Fibroblast of villous mesenchyme (primary cell): ENCODE measurements at regions not wholly inside any gene's neighbourhood (a gene's known extent, or its start where the extent isn't known, plus 50 kb on each side); places are given as distances from the start of the nearest gene placed in this dataset.
"Not testable (repeated sequence)": the region's sequence is repeated elsewhere in the genome, so short reads cannot be mapped to it uniquely, and the experiment has no call there.

Experiments used
- DNase-seq: peaks from one replicate; pipeline ENCODE4 v3.0.0-alpha.2; 2010; ENCODE audit warnings: low read depth
- H3K4me3 ChIP-seq: 2 replicates; pipeline ENCODE4 v1.5.1; 2011; ENCODE audit warnings: low read depth, mild to moderate bottlenecking, low read length
- TF ChIP-seq, protein P1 (sequence below): IDR thresholded peaks from 2 replicates; pipeline ENCODE4 v1.5.1; 2012; ENCODE audit warnings: low read depth, mild to moderate bottlenecking, low read length; ENCODE audit not compliant: insufficient read depth

DNA sequence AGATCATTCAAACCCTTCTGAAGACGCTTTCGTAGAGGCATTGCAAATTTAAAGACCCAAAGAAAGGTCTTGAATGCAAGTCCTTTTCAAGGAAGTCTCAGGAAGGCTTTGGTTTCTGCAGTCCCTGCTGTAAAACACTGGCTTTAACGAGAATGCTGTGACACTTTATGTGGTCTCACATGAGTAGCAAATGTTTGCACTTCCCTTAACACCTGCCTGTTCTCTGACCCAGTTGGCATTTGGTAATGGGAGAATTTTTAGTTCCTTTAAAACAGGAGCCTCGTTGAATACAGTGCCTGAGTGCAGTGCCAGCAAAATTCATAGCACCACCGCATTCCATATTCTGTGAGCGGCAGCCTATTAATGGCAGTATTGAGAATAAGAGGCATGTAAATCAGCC lies 330.5 kb upstream of the PRKX start:
- no peak overlapping the region for H3K4me3 ChIP-seq
- TF ChIP-seq, protein P1, sequence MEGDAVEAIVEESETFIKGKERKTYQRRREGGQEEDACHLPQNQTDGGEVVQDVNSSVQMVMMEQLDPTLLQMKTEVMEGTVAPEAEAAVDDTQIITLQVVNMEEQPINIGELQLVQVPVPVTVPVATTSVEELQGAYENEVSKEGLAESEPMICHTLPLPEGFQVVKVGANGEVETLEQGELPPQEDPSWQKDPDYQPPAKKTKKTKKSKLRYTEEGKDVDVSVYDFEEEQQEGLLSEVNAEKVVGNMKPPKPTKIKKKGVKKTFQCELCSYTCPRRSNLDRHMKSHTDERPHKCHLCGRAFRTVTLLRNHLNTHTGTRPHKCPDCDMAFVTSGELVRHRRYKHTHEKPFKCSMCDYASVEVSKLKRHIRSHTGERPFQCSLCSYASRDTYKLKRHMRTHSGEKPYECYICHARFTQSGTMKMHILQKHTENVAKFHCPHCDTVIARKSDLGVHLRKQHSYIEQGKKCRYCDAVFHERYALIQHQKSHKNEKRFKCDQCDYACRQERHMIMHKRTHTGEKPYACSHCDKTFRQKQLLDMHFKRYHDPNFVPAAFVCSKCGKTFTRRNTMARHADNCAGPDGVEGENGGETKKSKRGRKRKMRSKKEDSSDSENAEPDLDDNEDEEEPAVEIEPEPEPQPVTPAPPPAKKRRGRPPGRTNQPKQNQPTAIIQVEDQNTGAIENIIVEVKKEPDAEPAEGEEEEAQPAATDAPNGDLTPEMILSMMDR, result no peak
- no peak for DNase-seq

DNA sequence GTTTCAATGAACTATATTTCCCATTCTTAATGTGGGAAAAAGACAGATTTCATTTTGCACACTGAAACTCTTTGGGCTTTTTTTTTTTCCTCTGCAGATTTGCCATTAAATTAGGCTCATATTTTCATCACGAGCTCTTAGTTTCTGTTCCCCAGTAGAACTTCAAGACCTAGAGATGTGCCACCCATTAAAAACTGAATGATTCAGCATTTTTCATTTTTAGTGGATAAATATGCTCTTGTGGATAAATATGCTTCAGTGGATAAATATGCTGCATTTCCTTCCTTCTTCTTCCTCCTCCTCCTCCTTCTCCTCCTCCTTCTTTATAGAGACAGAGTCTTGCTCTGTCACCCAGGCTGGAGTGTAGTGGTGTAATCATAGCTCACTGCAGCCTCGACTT lies 322.4 kb upstream of the PRKX start:
- TF ChIP-seq, protein P1, result no peak

DNA sequence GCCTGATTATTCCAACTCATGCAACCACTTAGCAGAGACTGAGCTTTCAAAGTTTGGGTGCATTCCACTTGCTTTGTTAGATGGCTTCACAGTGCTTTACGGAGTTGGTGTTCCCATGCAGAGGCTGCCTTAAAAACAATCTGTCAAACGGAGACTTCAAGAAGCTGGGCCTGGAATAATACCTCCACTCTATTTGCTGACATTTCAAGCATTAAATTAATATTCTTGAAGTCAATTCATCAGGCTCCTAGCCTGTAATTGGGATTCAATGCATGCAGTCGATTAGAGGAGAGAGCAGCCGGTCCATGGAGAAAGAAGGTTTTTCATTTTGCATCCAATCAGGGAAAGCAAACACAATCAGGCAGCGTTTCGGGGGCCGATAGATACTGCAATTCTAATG lies 314.7 kb upstream of the PRKX start:
- TF ChIP-seq, protein P1, result no peak
- no peak overlapping the region for H3K4me3 ChIP-seq
- no peak for DNase-seq

More for the DNA sequence above, 322.4 kb upstream of the PRKX start:
- no peak overlapping the region for H3K4me3 ChIP-seq
- no peak for DNase-seq

DNA sequence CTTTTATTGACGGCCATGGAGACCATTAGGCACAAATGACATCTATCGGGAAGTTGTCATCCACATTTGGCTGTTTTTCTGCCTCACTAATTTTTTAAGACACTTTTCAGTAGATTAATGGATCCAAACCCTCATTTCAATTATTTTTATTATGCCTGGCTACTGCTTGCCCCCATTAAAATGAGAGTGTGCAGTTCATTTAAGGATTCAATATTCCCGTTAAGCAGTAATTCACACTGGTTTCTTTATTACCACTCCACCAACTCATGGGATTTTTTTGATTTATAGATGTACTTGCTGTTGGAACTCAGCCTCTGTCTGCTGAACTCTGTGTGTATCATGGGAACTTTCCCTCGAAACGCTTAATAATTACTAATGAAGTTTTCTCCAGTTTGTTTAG lies 291.8 kb upstream of the PRKX start:
- DNase-seq, result no peak
- H3K4me3 ChIP-seq, result no peak overlapping the region
- TF ChIP-seq, protein P1, result no peak

DNA sequence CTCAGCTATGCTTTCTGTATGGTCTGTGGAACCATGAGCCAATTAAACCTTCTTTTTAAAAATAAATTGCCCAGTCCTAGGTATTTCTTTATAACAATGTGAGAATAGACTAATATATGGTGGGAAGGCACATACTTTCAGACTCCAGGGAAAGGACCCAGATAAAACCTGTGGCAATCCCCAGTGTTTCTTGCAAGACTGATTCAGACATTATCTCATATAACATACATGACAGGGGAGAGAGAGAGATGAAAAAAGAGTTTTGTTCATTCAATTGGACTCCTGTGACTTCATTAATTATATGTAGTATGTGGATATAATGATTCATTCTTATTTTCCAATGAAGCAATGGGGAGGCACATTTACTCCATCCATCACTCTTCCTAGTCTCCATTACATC lies 291.4 kb upstream of the PRKX start:
- no peak for DNase-seq
- no peak overlapping the region for H3K4me3 ChIP-seq
- TF ChIP-seq, protein P1, result no peak

DNA sequence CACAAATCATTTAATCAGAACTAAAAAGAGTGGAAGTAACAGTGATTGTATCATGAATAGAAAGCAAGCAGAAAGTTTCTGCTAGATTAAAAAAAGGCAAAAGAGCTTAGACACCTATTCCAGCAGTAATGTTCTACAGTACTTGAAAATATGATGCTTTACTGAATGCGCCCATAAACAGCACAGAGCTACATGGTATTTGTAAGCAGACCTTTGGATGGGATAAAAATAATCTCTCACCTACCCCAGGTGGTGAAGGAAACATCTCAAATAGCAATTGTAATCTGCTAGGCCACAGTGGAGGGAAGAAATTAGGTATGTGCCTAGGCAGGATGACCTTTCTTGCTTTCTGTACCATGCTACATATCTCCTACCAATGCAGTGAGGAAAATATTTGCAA lies 280.9 kb upstream of the PRKX start:
- H3K4me3 ChIP-seq, result no peak overlapping the region
- no peak for DNase-seq
- TF ChIP-seq, protein P1, result no peak

DNA sequence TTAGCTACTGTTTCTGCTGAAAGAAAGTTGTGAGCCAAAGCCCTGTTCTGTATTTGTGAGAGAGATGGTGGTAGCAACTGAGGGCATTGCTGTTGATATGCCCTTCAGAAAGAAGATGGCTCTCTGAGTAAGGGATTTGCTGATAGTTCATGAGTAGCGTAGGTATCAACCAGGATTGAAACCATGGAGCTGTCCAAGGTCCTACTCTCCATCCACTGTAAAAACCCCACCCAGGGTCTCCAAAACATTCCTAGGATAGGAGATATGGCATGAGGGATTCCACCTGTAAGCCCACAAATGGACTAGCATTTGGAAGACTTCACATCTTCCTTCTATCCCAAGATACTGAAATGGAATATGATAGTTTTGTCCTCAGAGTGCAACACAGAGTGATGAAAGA lies 277.1 kb upstream of the PRKX start:
- DNase-seq, result no peak
- H3K4me3 ChIP-seq, result no peak overlapping the region
- TF ChIP-seq, protein P1, result no peak

DNA sequence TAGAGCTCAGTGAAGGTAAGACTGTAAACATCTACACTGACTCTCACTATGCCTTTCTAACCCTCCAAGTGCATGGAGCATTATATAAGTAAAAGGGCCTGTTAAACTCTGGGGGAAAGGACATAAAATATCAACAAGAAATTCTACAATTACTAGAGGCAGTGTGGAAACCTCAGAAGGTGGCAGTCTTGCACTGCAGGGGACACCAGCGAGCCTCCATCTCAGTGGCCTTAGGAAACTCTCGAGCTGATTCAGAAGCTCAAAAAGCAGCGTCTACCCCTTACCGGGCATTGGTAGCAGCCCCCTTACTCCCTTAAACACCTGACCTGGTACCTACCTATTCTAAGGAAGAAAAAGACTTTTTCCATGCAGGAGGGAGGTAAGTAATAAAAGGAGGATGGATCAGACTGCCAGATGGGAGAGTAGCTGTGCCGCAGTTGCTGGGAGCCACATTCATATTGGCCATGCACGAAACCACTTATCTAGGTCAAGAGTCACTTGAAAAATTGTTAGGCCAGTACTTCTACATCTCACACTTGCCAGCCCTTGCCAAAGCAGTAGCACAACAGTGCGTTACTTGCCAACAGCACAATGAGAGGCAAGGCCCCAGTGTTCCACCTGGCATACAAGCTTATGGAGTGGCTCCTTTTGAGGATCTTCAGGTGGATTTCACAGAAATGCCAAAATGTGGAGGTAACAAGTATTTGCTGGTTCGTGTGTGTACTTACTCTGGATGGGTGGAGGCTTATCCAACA lies 258.8 kb upstream of the PRKX start:
- not testable (repeated sequence) for DNase-seq, H3K4me3 ChIP-seq
